SK-N-SH (cell line): ENCODE measurements at regions not wholly inside any gene's neighbourhood (a gene's known extent, or its start where the extent isn't known, plus 50 kb on each side); places are given as distances from the start of the nearest gene placed in this dataset.

Source experiments
- CTCF ChIA-PET: fragments of 300-600, 350-600 bp; formaldehyde crosslinking; extraction: SDS; loops from one replicate; lab custom pipeline; 2021; lab: Yijun Ruan, JAX
- POLR2A ChIA-PET: fragments of 350-600 bp; sonication (Branson Sonifier 250); formaldehyde crosslinking; extraction: SDS; loops from one replicate; lab custom pipeline; 2020; ENCODE audit warnings: antibody characterized with exemption, inconsistent platforms; lab: Yijun Ruan, JAX
- DNase-seq: peaks from one replicate; pipeline ENCODE4 v3.0.0; 2012
- H2AFZ ChIP-seq: fragments of 200-600 bp; sonication (generic); 2 replicates; pipeline ENCODE4 v1.8.1; 2016; ENCODE audit warnings: antibody characterized with exemption, mild to moderate bottlenecking, low read depth
- H3F3A ChIP-seq: fragments of 200-600 bp; sonication (generic); replicated peaks from 2 replicates; pipeline ENCODE3; 2016; ENCODE audit warnings: antibody characterized with exemption, mild to moderate bottlenecking; ENCODE audit not compliant: insufficient read depth
- H3K27ac ChIP-seq, 2 experiments: fragments of 200-500 bp in 1 of 2; fragments of 200-600 bp in 1 of 2; sonication (Bioruptor generic) in 1 of 2; sonication (generic), shearing (Covaris generic) in 1 of 2; 2 replicates each; pipeline versions ENCODE4 v1.5.1 to v1.6.1; 2014 to 2016; ENCODE audit warnings: low read depth in 2 of 2, inconsistent platforms in 1 of 2, low read length in 1 of 2, mild to moderate bottlenecking in 1 of 2, mixed read lengths in 1 of 2
- H3K27me3 ChIP-seq: fragments of 200-600 bp; sonication (generic), shearing (Covaris generic); 2 replicates; pipeline ENCODE4 v1.6.1; 2016; ENCODE audit warnings: mixed run types; ENCODE audit not compliant: insufficient read depth
- H3K36me3 ChIP-seq, 2 experiments: fragments of 200-500 bp in 1 of 2; fragments of 200-600 bp in 1 of 2; sonication (Bioruptor generic) in 1 of 2; sonication (generic) in 1 of 2; replicated peaks in 1 of 2; 2 replicates each; pipeline versions ENCODE3 to v1.5.1; 2014 to 2016; ENCODE audit warnings: low read length in 1 of 2, mild to moderate bottlenecking in 1 of 2; ENCODE audit not compliant: insufficient read depth in 2 of 2, control insufficient read depth in 1 of 2
- H3K4me1 ChIP-seq, 2 experiments: fragments of 200-500 bp in 1 of 2; fragments of 200-600 bp in 1 of 2; sonication (Bioruptor generic) in 1 of 2; sonication (generic), shearing (Covaris generic) in 1 of 2; 2 replicates each; pipeline versions ENCODE4 v1.5.1 to v1.6.1; 2014 to 2016; ENCODE audit warnings: low read depth in 1 of 2, low read length in 1 of 2, mixed run types in 1 of 2; ENCODE audit not compliant: insufficient read depth in 2 of 2, control insufficient read depth in 1 of 2
- H3K4me2 ChIP-seq: fragments of 200-600 bp; sonication (generic), shearing (Covaris generic); 2 replicates; pipeline ENCODE4 v1.6.1; 2017; ENCODE audit warnings: mixed run types
- H3K4me3 ChIP-seq, 2 experiments: fragments of 200-500 bp in 1 of 2; fragments of 200-600 bp in 1 of 2; sonication (Bioruptor generic) in 1 of 2; sonication (generic), shearing (Covaris generic) in 1 of 2; 2 replicates each; pipeline versions ENCODE4 v1.5.1 to v1.8.1; 2014 to 2016; ENCODE audit warnings: low read depth in 2 of 2, inconsistent platforms in 1 of 2, low read length in 1 of 2, mild to moderate bottlenecking in 1 of 2, mixed read lengths in 1 of 2, moderate library complexity in 1 of 2
- H3K79me2 ChIP-seq: fragments of 200-600 bp; sonication (generic); 2 replicates; pipeline ENCODE4 v1.8.1; 2017; ENCODE audit warnings: mild to moderate bottlenecking; ENCODE audit not compliant: insufficient read depth
- H3K9ac ChIP-seq: fragments of 200-600 bp; sonication (generic); 2 replicates; pipeline ENCODE4 v1.6.1; 2017; ENCODE audit warnings: mixed run types
- H3K9me2 ChIP-seq: fragments of 200-600 bp; sonication (generic); 2 replicates; pipeline ENCODE4 v1.6.1; 2017; ENCODE audit warnings: mixed run types
- H3K9me3 ChIP-seq: fragments of 200-600 bp; sonication (generic); 2 replicates; pipeline ENCODE4 v1.6.1; 2017; ENCODE audit warnings: mixed run types, mild to moderate bottlenecking, moderate library complexity
- H4K20me1 ChIP-seq: fragments of 200-600 bp; sonication (generic); 2 replicates; pipeline ENCODE4 v1.6.1; 2017; ENCODE audit warnings: mild to moderate bottlenecking, mixed run types; ENCODE audit not compliant: insufficient read depth
- CHD2 ChIP-seq: fragments of 150-350 bp; IDR thresholded peaks from 2 replicates; pipeline ENCODE4 v1.6.1; 2018; ENCODE audit warnings: low read length; ENCODE audit not compliant: partially characterized antibody
- ELF1 ChIP-seq: IDR thresholded peaks from 2 replicates; pipeline ENCODE4 v1.4.0; 2012
- EP300 ChIP-seq, 2 experiments: IDR thresholded peaks; 2 replicates each; pipeline versions ENCODE4 v1.4.0 to v1.6.1; 2012; ENCODE audit warnings: borderline replicate concordance in 1 of 2, low read depth in 1 of 2, low read length in 1 of 2
- EZH2phosphoT487 ChIP-seq: fragments of 200-600 bp; sonication (generic); IDR thresholded peaks from 2 replicates; pipeline ENCODE4 v1.6.1; 2017; ENCODE audit warnings: low read depth, mixed run types, mild to moderate bottlenecking, antibody characterized with exemption, moderate library complexity, borderline replicate concordance
- FOXJ3 ChIP-seq: sonication (generic); formaldehyde crosslinking; IDR thresholded peaks from 2 replicates; pipeline ENCODE4 v1.5.1; 2020; ENCODE audit warnings: mild to moderate bottlenecking, missing genetic modification reagents
- FOXM1 ChIP-seq: IDR thresholded peaks from 2 replicates; pipeline ENCODE4 v1.4.0; 2012; ENCODE audit warnings: low read depth, mild to moderate bottlenecking
- GABPA ChIP-seq: IDR thresholded peaks from 2 replicates; pipeline ENCODE4 v1.4.0; 2012; ENCODE audit warnings: low read depth, mild to moderate bottlenecking
- IRF3 ChIP-seq: fragments of 150-350 bp; IDR thresholded peaks from 2 replicates; pipeline ENCODE4 v1.6.1; 2016; ENCODE audit warnings: mild to moderate bottlenecking, low read depth, low read length
- JUND ChIP-seq: IDR thresholded peaks from 2 replicates; pipeline ENCODE4 v1.4.0; 2012
- MAX ChIP-seq: IDR thresholded peaks from 2 replicates; pipeline ENCODE4 v1.4.0; 2012; ENCODE audit warnings: low read depth
- MEF2A ChIP-seq: IDR thresholded peaks from 2 replicates; pipeline ENCODE4 v1.4.0; 2012; ENCODE audit warnings: low read depth, borderline replicate concordance
- NFIC ChIP-seq: IDR thresholded peaks from 2 replicates; pipeline ENCODE4 v1.4.0; 2012; ENCODE audit warnings: borderline replicate concordance
- RAD21 ChIP-seq: IDR thresholded peaks from 2 replicates; pipeline ENCODE4 v1.6.1; 2012; ENCODE audit warnings: mild to moderate bottlenecking, low read length
- RCOR1 ChIP-seq: fragments of 150-350 bp; IDR thresholded peaks from 2 replicates; pipeline ENCODE4 v1.6.1; 2017; ENCODE audit warnings: antibody characterized with exemption, low read length
- RXRA ChIP-seq: IDR thresholded peaks from 2 replicates; pipeline ENCODE4 v1.4.0; 2012; ENCODE audit warnings: low read depth, mild to moderate bottlenecking, borderline replicate concordance
- TCF12 ChIP-seq: IDR thresholded peaks from 2 replicates; pipeline ENCODE4 v1.4.0; 2012
- TEAD4 ChIP-seq: IDR thresholded peaks from 2 replicates; pipeline ENCODE4 v1.4.0; 2012; ENCODE audit warnings: mild to moderate bottlenecking, borderline replicate concordance; ENCODE audit not compliant: insufficient read depth
- YY1 ChIP-seq: IDR thresholded peaks from 2 replicates; pipeline ENCODE4 v1.4.0; 2012; ENCODE audit warnings: low read depth, mild to moderate bottlenecking
- WGBS: methylation state at CpG from one replicate; pipeline ENCODE4 v1.1.6; 2017; ENCODE audit warnings: low lambda C conversion rate; 5-methylcytosine and 5-hydroxymethylcytosine counted together
- TF ChIP-seq, protein P1 (sequence below): IDR thresholded peaks from 2 replicates; pipeline ENCODE4; 2012
- TF ChIP-seq, protein P2 (sequence below): IDR thresholded peaks from 2 replicates; pipeline ENCODE4 v1.6.1; 2012; ENCODE audit warnings: mild to moderate bottlenecking, low read depth, low read length, moderate library complexity
- TF ChIP-seq, protein P3 (sequence below): fragments of 200-600 bp; sonication (generic); IDR thresholded peaks from 2 replicates; pipeline ENCODE4 v1.6.1; 2017; ENCODE audit warnings: antibody characterized with exemption, mild to moderate bottlenecking, moderate library complexity

DNA sequence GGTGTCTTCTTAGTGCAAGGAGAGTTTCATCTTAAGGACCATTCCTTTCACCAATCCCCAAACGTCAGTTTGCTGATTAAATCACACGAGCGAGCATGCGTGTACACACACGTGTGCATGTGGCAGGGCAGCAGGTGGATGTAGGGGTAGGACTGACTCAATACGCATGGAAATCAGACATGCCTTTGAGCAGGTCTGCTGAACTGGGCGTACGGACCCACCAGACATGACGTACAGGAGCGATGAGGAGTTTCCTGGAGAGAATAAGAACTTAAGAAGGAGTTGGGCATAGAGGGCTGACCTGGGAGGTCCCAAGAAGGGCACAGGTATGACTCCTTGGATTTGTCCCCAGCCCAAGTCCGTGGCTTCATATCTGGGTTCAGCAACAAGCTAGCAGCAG is 170.0 kb downstream of the FGF18 start:
- no peak overlapping the region for H2AFZ ChIP-seq
- H3K27ac ChIP-seq, result no peak overlapping the region
- 58% methylated on average over 11 of the region's 11 CpGs for WGBS
- no peaks in the 10 kb centered on the region for H3F3A ChIP-seq
- no peak overlapping the region for H3K4me2 ChIP-seq
- ChIA-PET CTCF (no interaction called here), POLR2A (no interaction called here)
- no peaks in the 10 kb centered on the region for H3K4me1 ChIP-seq
- DNase-seq, result no peak
- H3K27me3 ChIP-seq, result no peaks in the 10 kb centered on the region; the same call in 1 of the 2 replicates
- no peaks in the 10 kb centered on the region for H3K9me3 ChIP-seq
- H3K36me3 ChIP-seq, result no peaks in the 10 kb centered on the region
- TF ChIP-seq IRF3 (no peak), FOXM1 (no peak), FOXJ3 (CRISPR knock-in tag) (no peak), JUND (no peak), MAX (no peak), RCOR1 (no peak), CHD2 (no peak), NFIC (no peak)
- TF ChIP-seq, protein P1, sequence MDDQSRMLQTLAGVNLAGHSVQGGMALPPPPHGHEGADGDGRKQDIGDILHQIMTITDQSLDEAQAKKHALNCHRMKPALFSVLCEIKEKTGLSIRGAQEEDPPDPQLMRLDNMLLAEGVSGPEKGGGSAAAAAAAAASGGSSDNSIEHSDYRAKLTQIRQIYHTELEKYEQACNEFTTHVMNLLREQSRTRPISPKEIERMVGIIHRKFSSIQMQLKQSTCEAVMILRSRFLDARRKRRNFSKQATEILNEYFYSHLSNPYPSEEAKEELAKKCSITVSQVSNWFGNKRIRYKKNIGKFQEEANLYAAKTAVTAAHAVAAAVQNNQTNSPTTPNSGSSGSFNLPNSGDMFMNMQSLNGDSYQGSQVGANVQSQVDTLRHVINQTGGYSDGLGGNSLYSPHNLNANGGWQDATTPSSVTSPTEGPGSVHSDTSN, result no peak
- no peak overlapping the region for H3K9ac ChIP-seq
- H4K20me1 ChIP-seq, result no peaks in the 10 kb centered on the region
- no peak overlapping the region for H3K4me3 ChIP-seq
- no peaks in the 10 kb centered on the region for H3K79me2 ChIP-seq
- no peaks in the 10 kb centered on the region for H3K9me2 ChIP-seq

GRCh38 chr5:171592076-171592475 is 172.6 kb downstream of the FGF18 start:
- H3K9ac ChIP-seq, result no peak overlapping the region
- H3K9me2 ChIP-seq, result no peaks in the 10 kb centered on the region
- H3K4me2 ChIP-seq, result no peak overlapping the region
- WGBS, result 63% methylated on average over 5 of the region's 5 CpGs
- H3F3A ChIP-seq, result no peaks in the 10 kb centered on the region
- no peaks in the 10 kb centered on the region for H3K36me3 ChIP-seq
- no peak overlapping the region for H2AFZ ChIP-seq
- DNase-seq, result no peak
- H3K27me3 ChIP-seq, result no peaks in the 10 kb centered on the region; the same call in 1 of the 2 replicates
- H3K27ac ChIP-seq, result no peak overlapping the region
- CTCF ChIA-PET, result no interaction called here
- H3K4me1 ChIP-seq, result no peaks in the 10 kb centered on the region
- no peaks in the 10 kb centered on the region for H3K9me3 ChIP-seq
- H3K4me3 ChIP-seq, result no peak overlapping the region
- no peaks in the 10 kb centered on the region for H4K20me1 ChIP-seq
- no peaks in the 10 kb centered on the region for H3K79me2 ChIP-seq
- POLR2A ChIA-PET, result no interaction called here
- no peak for TF ChIP-seq RAD21
- no peak for TF ChIP-seq EP300 (IDR thresholded peaks at IDR 0.05; ENCODE audit: borderline replicate concordance in 1 of 2, low read depth in 1 of 2, low read length in 1 of 2)
- no peak for TF ChIP-seq TCF12
- no peak for TF ChIP-seq TEAD4
- TF ChIP-seq YY1, result no peak
- TF ChIP-seq EZH2phosphoT487, result no peak
- TF ChIP-seq ELF1, result no peak
- no peak for TF ChIP-seq IRF3
- no peak for TF ChIP-seq MEF2A
- no peak for TF ChIP-seq RXRA
- TF ChIP-seq, protein P2, sequence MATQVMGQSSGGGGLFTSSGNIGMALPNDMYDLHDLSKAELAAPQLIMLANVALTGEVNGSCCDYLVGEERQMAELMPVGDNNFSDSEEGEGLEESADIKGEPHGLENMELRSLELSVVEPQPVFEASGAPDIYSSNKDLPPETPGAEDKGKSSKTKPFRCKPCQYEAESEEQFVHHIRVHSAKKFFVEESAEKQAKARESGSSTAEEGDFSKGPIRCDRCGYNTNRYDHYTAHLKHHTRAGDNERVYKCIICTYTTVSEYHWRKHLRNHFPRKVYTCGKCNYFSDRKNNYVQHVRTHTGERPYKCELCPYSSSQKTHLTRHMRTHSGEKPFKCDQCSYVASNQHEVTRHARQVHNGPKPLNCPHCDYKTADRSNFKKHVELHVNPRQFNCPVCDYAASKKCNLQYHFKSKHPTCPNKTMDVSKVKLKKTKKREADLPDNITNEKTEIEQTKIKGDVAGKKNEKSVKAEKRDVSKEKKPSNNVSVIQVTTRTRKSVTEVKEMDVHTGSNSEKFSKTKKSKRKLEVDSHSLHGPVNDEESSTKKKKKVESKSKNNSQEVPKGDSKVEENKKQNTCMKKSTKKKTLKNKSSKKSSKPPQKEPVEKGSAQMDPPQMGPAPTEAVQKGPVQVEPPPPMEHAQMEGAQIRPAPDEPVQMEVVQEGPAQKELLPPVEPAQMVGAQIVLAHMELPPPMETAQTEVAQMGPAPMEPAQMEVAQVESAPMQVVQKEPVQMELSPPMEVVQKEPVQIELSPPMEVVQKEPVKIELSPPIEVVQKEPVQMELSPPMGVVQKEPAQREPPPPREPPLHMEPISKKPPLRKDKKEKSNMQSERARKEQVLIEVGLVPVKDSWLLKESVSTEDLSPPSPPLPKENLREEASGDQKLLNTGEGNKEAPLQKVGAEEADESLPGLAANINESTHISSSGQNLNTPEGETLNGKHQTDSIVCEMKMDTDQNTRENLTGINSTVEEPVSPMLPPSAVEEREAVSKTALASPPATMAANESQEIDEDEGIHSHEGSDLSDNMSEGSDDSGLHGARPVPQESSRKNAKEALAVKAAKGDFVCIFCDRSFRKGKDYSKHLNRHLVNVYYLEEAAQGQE, result no peak
- TF ChIP-seq, protein P3, sequence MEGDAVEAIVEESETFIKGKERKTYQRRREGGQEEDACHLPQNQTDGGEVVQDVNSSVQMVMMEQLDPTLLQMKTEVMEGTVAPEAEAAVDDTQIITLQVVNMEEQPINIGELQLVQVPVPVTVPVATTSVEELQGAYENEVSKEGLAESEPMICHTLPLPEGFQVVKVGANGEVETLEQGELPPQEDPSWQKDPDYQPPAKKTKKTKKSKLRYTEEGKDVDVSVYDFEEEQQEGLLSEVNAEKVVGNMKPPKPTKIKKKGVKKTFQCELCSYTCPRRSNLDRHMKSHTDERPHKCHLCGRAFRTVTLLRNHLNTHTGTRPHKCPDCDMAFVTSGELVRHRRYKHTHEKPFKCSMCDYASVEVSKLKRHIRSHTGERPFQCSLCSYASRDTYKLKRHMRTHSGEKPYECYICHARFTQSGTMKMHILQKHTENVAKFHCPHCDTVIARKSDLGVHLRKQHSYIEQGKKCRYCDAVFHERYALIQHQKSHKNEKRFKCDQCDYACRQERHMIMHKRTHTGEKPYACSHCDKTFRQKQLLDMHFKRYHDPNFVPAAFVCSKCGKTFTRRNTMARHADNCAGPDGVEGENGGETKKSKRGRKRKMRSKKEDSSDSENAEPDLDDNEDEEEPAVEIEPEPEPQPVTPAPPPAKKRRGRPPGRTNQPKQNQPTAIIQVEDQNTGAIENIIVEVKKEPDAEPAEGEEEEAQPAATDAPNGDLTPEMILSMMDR, result no peak
- TF ChIP-seq GABPA, result no peak
- no peak for TF ChIP-seq FOXM1
